ENCODE measurements at regions not wholly inside any gene's neighbourhood (a gene's known extent, or its start where the extent isn't known, plus 50 kb on each side); places are given as distances from the start of the nearest gene placed in this dataset.
"Not testable (repeated sequence)": the region's sequence is repeated elsewhere in the genome, so short reads cannot be mapped to it uniquely, and the experiment has no call there.

DNA sequence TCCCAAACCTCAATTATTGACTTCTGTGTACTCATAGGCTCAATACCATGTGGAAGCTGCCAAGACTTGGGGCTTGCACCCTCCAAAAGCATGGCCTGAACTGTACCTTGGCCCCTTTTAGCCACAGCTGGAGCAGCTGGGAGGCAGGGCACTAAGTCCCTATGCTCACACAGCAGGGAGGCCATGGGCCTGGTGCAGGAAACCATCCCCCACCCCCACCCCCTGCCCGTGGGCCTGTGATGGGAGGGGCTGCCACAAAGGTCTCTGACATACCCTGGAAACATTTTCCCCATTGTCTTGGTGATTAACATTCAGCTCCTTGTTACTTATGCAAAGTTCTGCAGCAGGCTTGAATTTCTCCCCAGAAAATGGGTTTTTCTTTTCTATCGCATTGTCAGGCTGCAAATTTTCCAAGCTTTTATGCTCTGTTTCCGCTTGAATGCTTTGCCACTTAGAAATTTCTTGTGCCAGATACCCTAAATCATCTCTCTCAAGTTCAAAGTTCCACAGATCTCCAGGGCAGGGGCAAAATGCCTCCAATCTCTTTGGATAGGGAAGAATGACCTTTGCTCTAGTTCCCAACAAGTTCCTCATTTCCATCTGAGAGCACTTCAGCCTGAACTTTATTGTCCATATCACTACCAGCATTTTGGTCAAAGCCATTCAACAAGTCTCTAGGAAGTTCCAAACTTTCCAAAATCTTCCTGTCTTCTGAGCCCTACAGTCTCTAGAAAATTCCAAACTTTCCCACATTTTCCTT is 141.8 kb downstream of the AHR start:
- not testable (repeated sequence) for DNase-seq

DNA sequence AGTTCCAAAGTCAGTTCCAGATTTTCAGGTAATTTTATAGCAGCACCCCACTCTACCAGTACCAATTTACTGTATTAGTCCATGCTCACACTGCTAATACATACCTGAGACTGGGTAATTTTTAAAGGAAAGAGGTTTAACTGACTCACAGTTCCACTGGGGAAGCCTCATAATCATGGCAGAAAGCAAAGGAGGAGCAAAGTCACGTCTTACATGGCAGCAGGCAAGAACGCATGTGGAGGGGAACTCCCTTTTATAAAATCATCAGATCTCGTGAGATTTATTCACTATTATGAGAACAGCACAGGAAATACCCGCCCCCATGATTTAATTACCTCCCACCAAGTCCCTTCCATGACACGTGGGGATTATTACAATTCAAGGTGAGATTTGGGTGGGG is 142.4 kb downstream of the AHR start:
- DNase-seq: no peak

DNA sequence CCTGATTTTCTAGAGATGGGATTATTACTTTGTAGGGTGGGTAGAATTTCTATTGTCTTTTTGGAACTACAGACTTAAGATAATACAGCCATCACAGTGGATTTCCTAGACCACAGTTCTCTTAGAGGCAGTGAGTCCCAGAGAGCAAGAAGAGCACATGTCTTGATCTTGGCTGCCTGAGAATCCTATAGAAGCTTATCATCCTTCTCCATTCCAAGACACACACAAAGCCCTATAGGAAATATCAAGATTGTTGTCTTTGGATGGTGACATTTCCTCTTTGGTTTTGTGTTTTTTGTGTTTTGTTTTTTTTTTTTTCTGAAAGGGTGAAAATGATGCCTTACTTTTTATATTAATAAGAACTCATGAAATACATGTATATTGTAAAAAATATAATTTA is 143.1 kb downstream of the AHR start:
- no peak for DNase-seq

DNA sequence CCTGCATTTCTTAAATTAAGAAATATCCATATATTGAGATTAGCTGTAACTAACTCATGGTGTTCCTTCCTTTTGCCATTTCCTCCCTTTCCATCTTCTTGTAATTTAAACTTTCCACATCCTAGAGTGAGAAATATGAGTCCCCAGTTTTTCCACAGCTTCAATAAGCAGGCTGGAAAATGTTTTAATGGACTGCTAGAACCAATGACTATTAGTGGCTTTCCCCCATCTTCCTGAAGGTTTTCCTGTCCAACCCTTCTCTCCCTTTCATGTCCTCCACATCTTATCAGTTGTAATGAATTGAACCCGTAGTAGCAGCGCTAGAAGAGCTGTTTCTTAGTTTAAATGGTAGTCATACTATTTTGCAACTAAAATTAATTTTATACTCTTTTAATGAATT is 145.7 kb downstream of the AHR start:
- no peak for DNase-seq

DNA sequence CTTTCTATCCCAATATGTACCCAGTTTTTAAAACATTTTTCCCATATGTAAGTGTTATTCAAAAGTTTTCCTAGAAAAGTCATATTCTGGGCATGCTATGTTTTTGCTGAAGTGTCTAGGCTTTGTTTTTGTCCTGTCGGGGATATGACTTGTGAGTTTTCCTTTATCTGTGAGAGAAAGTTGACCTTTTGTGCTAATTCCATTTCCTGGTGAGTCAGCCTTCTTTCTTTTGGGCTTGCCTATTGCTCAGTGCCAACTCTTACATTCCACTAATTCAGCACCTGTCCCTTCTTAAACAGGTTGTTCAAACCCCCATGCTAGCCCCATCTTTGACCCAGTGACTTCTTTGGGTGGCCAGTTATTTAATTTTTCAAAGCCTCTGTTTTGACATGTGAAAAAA is 146.2 kb downstream of the AHR start:
- DNase-seq: no peak

DNA sequence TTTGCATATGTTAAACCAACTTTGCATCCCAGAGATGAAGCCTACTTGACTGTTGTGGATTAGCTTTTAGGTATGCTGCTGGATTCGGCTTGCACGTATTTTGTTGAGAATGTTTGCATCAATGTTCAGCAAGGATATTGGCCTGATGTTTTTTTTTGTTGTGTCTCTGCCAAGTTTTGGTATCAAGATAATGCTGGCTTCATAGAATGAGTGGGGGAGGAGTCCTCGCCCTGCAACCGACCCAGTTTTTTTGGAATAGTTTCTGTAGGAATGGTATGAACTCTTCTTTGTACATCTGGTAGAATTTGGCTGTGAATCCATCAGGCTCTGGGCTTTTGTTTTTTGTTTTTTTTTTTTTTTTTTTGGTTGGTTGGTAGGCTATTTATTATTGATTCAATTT is 147.9 kb downstream of the AHR start:
- no peak for DNase-seq

DNA sequence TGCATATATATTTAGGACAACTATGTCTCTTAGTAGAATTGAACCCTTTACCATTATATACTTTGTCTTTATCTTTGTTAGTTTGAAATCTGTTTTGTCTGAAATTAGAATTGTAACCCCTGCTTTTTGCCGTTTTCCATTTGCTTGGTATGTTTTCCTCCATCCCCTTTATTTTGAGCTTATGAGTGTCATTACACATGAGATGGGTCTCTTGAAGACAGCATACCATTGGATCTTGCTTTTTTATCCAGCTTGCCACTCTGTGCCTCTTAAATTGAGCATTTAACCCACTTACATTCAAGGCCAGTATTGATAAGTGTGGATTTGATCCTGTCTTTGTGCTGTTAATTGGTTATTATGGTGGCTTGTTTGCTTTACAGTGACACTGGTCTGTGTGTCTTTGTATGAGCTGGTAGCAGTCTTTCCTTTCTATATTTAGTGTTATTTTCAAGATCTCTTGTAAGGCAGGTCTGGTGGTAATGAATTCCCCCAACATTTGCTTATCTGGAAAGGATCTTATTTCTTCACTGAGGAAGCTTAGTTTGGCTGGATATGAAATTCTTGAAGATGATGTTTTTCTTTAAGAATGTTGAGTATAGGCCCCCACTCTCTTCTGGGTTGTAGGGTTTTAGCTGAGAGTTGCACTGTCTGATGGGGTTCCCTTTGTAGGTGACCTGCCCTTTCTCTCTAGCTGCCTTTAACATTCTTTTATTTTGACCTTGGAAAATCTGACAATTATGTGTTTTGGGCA is 149.5 kb downstream of the AHR start:
- DNase-seq: no peak

DNA sequence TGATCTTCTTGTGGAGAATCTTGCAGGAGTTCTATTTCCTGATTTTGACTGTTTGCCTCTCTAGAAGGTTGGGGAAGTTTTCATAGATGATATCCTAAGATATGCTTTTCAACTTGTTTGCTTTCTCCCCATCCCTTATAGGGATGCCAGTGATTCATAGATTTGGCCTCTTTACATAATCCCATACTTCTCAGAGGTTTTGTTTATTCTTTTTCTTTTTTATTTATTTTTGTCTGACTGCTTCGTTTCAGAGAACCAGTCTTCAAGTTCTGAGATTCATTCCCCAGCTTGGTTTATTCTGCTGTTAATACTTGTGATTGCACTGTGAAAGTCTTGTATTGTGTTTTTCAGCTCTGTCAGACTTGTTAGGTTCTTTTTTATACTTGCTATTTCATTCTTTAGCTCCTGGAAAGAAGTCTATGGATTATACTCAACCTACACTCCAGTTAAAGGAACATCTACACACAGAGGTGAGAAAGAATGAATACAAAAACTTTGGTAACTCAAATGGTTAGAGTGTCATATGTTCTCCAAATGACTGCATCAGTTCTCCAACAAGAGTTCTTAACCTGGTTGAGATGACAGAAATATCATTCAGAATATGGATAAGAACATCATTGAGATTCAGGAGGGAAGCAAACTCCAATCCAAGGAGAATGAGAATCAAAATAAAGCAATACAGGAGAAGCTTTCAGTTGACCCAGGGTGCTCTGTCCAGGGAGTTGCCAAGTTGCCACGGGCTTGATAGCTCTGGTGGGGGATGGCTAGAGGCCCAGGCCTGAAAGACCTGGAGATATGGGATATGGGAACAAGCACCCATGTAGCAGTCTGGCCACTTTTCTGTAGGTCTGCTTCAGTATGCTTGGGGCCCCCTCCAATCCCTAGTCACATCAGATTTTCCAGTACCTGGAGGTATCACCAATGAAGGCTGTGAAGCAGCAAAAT is 150.3 kb downstream of the AHR start:
- DNase-seq: no peak

DNA sequence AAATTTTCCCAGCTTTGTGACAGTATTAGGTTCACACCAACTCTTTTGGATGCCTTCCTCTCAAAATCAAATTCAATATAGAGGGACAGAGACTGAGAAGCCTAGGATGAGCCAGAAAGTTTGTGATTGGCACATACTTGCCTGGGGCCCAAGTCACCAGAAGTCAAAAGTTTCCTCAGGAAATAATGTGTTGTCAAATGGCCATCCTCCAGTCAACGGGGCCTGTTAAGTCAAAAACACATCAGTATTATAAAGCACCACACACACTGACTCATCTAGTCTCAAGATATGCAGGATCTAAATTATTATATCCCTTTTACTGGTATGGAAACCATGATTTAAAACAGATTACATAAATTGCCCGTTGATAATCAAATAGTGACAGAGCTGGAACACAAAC is 158.1 kb downstream of the AHR start:
- DNase-seq: no peak

DNA sequence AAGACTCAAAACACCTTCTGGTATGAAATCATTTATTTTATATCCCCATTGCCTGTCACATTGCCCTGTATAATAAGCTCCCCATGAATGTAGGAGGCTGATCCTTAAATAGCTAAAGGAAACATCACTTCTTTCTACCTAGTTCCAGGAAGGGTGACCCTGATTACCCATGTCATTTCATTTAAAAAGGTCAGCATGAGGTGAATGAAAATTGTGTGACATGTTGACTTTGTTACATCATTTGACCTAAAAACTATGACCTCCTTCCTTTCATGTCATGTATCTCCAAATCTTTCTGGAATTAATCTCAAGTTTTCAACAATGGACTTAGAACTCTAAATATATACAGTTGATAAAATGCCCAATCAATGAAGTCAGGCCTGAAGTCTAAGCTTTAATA is 161.5 kb downstream of the AHR start:
- no peak for DNase-seq

DNA sequence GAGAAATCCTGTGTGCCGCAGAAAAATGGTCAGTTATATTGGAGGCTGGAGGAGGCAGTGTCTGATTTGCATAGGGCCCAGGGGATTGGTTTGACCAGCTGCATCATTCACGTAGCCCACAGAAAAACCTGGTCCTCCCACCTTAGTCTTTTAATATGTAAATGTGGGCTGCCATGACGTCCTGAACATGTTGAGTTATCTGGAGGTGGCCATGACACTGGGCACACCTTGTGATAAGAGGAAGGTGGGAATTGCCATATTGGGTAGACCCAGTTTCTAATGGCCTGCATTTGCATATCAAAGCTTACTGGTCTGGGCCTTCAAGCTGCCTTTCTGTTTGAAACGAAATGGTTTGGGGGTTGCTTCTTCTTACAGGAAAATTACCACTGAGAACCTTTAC is 162.2 kb downstream of the AHR start:
- DNase-seq: no peak

DNA sequence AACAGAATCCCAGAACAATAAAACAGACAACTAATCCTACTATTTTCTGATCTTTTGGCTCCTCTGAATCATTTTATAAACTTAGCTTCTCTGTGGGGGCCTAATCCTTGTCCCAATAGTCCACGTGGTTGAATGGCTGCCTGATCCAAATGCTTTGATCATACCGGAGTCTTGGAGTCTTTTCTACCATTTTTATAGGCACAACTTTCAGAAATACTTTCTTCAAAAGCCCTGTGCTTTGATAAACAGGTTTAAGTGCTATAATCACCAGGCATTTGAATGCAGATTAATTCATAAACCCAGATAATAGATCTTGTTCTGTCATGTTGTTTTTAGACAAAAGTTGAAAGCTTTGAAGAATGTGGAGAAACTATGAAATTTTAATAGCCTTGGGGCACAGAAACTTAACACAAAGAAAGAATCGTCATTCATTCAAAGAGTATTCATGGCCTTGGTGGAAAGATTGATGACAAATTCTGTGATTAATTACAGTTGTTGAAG is 163.7 kb downstream of the AHR start:
- no peak for DNase-seq

DNA sequence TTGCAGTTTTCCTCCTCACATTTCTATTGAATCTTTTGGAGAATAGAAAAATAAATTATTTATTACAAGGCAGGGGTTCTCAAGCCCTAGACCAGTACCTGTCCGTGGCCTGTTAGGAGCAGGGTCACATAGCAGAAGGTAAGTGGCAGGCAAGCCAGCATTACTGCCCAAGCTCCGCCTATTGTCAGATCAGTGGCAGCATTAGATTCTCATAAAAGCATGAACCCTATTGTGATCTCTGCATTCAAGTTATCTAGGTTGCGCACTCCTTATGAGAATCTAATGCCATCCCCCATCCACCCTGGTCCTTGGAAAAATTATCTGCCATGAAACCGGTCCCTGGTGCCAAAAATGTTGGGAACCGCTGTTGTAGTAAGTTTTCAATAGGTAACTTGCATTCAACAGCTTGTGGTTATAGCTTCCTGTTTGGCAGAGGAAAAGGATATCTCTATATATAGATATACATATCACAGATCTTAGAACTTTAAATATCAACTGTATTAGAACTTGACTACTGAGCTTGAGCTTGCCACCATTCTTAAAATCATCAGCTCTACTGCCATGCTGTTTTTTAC is 165.1 kb downstream of the AHR start:
- no peak for DNase-seq

DNA sequence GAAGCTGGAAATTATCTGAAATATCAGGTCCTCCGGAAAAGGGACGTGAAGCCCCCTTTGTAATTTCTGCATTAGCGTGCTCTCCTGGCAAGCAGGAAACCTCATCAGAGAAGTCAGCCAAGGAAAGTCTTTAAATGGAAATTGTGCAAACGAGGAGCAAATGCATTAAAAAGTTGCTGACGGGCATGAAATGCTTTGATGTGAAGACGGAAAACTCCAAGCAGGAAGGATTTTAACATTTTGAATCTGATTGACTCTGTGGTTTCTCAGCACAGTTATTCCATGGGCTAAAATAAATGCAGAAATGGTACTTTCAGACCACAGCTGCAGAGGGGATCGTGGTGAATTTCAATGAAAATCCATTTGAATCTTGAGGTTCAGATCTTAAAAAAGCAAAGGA is 167.8 kb downstream of the AHR start:
- peak; percentile 2 for DNase-seq

DNA sequence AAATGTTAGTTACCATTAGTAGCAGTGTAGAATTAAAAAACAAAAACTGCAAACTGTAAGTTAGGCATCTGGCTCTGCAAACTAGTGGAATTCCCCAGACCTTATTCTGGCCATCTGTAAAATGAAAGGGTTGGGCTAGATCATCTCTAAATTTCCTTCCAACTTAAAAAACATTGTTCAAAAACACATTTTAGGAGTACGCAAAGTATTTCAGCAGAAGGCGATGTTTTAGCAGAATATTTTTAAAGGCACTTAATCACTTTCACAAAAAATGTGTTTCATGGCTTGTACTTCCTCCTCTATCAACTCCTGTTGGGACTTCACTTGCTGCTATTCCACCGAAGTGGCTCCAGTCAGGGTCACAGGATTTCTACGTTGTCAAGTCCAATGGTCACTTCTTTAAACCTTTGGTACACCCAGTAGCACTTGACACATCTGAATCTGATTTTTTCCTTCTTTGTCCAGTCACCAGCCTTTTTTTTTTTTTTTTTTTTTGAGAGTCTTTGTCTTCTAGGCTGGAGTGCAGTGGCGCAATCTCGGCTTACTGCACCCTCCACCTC is 169.0 kb downstream of the AHR start:
- no peak for DNase-seq

DNA sequence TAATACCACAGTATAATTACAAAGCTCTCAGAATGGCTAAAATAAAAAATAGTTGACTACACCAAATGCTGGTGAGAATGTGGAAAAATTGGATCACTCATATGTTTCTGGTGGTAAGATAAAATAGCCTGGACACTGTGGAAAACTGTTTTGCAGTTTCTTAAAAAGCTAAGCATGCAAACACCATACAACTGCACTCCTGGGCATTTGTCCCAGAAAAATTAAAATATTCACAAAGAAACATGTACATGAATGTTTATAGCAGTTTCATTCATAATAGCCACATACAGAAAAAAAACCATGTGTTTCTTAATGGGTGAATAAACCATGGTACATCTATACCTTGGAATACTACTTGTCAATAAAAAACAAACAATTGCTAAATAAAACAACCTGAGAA is 172.9 kb downstream of the AHR start:
- no peak for DNase-seq

DNA sequence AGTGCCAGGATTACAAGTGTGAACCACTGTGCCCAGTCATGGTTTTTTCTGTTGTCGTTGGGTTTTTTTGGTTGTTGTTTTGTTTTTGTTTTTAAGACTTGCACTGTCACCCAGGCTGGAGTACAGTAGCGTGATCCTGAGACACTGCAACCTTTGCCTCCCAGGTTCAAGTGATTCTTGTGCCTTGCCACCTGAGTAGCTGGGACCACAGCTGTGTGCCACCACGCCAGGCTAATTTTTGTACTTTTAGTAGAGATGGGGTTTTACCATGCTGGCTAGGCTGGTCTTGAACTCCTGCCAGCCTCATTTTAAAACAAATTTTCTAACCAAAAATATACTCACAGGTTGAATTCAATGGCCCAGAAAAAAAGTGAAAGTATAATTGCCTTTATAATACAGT is 174.1 kb downstream of the AHR start:
- no peak for DNase-seq

DNA sequence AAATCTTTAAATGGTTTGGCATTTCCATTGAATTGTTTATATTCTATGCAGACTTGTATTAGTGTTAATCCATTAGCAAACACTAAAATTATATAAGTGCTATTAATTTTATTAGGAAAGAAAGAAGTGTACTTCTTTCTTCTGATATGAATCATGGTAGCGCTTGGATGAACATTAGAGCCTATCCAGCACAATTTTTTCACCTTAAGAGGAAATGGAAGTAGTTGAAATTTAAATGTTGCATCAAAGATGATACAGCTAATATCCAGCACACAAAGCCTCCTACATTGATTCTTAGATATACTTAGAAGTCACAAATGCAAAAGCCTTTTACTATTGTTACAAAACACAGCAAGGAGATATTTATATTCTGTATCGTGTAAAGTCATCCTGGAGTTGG is 174.5 kb downstream of the AHR start:
- DNase-seq: no peak

DNA sequence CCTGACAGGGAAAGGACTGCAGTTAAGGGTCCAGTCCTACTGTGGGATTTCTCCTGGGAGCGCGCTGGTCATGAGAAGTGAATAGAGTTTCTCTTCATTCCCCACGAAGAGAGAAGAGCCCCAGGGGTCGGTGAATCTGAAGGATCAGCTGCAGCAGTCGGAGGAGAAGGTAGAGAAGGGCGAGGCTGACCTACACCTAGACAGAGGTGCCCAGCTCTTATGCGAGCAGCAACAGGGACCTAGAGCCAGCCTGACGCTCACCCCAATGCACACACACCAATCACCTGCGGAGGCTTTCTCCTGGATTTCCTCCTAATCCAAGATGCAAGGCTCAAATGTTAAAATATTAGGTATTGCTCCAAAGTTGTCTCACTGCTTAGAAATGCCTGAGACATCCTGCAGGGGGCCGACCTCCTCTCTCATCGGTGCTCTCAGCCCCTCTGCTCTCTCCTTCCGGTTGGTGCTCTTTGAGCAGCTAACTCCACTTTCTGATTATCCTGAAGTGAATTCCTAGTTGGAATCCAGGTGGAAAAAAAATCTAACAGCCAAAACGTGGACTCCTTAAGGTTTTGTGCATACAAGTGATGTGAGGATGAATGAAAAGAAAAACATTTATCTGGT is 176.4 kb downstream of the AHR start:
- DNase-seq: no peak

DNA sequence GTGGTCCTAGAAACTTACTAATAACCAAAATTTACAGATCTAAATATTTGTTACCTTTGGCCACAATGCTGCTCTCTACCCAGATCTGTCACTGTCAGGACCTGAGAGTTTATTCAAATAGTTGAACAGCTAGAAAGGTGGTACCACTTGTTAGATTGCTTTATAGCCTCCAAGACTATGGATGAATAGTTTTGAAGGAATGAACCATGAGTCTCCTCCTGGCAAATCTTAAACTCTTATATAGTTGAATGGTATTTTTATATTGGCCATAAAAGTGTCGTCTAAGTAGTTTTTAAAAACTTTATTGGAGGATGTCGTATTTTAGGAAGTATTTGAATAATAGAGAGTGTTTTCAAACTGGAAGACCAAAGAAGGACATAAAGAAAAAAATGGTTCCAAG is 178.7 kb downstream of the AHR start:
- no peak for DNase-seq

DNA sequence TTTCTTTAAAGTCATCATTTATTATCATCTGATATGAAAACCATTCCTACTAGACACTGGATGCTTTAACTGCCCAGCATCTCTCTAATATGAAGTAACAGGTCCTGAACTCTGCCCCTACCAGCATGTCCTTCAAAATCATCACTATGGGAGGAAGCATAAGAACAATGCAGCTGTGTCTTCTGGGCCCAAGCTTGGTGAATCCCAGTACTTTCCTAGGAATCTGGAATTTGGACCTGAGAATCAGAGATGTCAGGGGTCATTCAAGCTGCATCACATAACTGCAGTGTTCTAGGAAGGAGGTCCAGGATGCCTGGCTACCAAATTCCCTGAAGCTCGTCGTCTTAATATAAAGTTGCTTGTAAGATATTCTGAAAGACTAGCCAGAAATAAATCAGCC is 182.7 kb downstream of the AHR start:
- no peak for DNase-seq

DNA sequence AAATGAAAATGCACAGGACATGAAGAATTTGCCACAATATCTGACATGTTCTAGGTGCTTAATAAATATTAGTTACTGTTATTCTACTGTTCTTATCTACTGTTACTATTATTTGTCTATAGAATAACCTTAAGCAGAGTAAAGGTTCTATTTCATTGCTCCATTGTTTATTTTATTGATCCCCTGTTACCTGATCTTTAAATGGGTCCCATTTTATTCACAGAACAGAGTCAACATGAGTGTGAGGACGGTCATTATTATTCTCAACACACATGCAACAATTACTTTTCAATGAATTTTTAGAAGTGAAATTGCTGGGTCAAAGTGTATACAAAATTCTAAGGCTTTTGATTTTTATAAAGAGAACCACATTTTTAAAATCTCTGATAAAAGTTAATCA is 186.9 kb downstream of the AHR start:
- DNase-seq: no peak
